Uterus (tissue), 3 donors: ENCODE measurements at regions not wholly inside any gene's neighbourhood (a gene's known extent, or its start where the extent isn't known, plus 50 kb on each side); places are given as distances from the start of the nearest gene placed in this dataset.

Experiments used
- DNase-seq, 2 donors: peaks; one replicate each; pipeline ENCODE4 v3.0.0-alpha.2; 2019 to 2020
- H3K27ac ChIP-seq, 2 donors: fragments of 200-600 bp; sonication (generic); 1 replicate in 1 of 2; 2 replicates in 1 of 2; pipeline ENCODE4 v1.5.1; 2016 to 2018
- H3K27me3 ChIP-seq, 2 donors: fragments of 200-600 bp; sonication (generic); one replicate each; pipeline ENCODE4 v1.5.1; 2018 to 2019; ENCODE audit warnings: control low read depth in 1 of 2
- H3K36me3 ChIP-seq, 2 donors: fragments of 200-600 bp; sonication (generic); one replicate each; pipeline ENCODE4 v1.5.1; 2019; ENCODE audit warnings: control low read depth in 1 of 2
- H3K4me1 ChIP-seq, 2 donors: fragments of 200-600 bp; sonication (generic); one replicate each; pipeline ENCODE4 v1.5.1; 2018 to 2019; ENCODE audit warnings: control low read depth in 1 of 2
- H3K4me3 ChIP-seq, 2 donors: fragments of 200-600 bp; sonication (generic); 1 replicate in 1 of 2; 2 replicates in 1 of 2; pipeline ENCODE4 v1.5.1; 2018 to 2019; ENCODE audit warnings: mild to moderate bottlenecking in 1 of 2
- H3K9me3 ChIP-seq, 2 donors: fragments of 200-600 bp; sonication (generic); one replicate each; pipeline ENCODE4 v1.5.1; 2019; ENCODE audit warnings: control low read depth in 1 of 2
- CTCF ChIP-seq, 4 experiments: fragments of 200-600 bp in 2 of 4; fragments of 450-650 bp in 2 of 4; sonication (generic) in 2 of 4; IDR thresholded peaks; one replicate each; pipeline ENCODE4 v1.5.1; 2016 to 2019; ENCODE audit warnings: antibody characterized with exemption in 4 of 4, mild to moderate bottlenecking in 2 of 4, moderate library complexity in 1 of 4
- POLR2A ChIP-seq, 2 donors: fragments of 450-650 bp; IDR thresholded peaks; one replicate each; pipeline ENCODE4 v1.6.1; 2016; ENCODE audit warnings: antibody characterized with exemption in 2 of 2, mild to moderate bottlenecking in 1 of 2, moderate library complexity in 1 of 2
- intact Hi-C: fragments of 100-400 bp; cut with DNase I; formaldehyde crosslinking; loops from one replicate; pipeline ENCODE4 v1.15.1; 2023; ENCODE audit warnings: low total_unique reads
- donor health status: DM: yes; HTN: yes; CAD: no.

DNA sequence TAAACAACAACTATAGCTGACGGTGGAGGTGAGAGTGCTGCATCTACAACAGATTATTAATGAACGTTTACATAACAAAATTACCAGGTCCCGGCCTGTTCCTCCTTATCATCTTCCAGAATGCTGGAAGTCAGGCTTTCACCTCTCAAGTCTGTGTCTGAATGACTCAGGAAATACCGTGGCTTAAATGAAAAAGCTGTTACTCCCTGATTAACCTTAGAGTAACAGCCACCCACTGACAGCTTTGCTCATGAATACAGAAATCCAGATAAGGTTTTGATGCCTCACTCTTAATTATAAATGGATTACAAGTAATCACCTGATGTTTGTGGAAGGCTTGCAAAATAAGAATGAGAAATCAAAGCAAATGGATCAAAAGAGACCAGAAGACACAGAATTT lies 885.3 kb upstream of the CELF4 start:
- Histone ChIP-seq H3K27me3 (no peaks in the 10 kb centered on the region), H3K9me3 (no peaks in the 10 kb centered on the region), H3K36me3 (no peaks in the 10 kb centered on the region), H3K4me3 (no peak overlapping the region), H3K27ac (no peak overlapping the region), H3K4me1 (no peaks in the 10 kb centered on the region)
- intact Hi-C loops: no loop called here
- no peak for DNase-seq
- TF ChIP-seq POLR2A (IDR thresholded peaks at IDR 0.05): no peak
- TF ChIP-seq CTCF (IDR thresholded peaks at IDR 0.05): no peak

GRCh38 chr18:38445804-38446145 lies 880.2 kb upstream of the CELF4 start:
- Histone ChIP-seq H3K27ac (no peak overlapping the region), H3K9me3 (no peaks in the 10 kb centered on the region), H3K27me3 (no peaks in the 10 kb centered on the region), H3K36me3 (no peaks in the 10 kb centered on the region), H3K4me3 (no peak overlapping the region), H3K4me1 (no peaks in the 10 kb centered on the region)
- intact Hi-C loops: no loop called here
- TF ChIP-seq CTCF (IDR thresholded peaks at IDR 0.05) (no peak), POLR2A (IDR thresholded peaks at IDR 0.05) (no peak)
- DNase-seq: no peak

DNA sequence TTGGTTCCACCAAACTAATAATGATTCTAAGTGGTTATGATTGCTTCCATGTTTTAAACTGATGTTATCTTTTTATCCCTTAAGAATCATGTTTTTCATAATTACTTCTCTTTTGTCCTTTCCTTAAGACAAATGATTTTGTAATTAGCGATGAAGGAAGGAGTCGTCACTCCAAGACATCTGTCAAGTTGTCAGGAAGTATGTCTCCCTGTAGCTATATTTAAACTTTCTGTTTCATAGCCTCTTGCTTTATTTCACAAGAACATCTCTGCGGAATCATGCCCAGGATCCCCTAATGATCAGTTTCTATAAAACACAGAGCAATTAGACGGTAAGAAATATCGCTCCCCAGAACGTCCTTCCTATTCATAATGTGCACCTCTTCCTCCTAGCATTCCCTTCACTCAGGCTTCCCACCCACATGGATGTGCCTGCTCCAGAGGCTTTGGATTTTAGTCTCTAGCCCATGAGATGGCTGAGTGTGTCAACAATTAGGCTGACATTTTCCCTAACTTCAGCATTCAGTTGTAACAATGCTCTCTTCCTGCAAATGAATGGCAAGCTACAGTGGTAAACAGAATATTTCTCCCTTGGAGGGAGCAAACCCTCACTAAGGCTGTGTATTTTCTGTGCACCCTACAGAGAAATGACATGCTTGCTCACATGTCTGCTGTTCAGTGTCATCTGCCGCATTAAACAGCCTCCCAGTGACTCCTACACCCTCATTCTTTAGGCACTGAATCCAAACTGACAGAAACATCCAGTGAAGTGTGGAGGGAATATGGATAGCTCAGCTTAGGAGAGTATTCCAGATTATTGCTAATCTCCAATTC lies 879.6 kb upstream of the CELF4 start:
- Histone ChIP-seq H3K9me3 (no peaks in the 10 kb centered on the region), H3K4me3 (no peak overlapping the region), H3K36me3 (no peaks in the 10 kb centered on the region), H3K4me1 (no peaks in the 10 kb centered on the region), H3K27me3 (no peaks in the 10 kb centered on the region), H3K27ac (no peak overlapping the region)
- no peak for TF ChIP-seq CTCF (IDR thresholded peaks at IDR 0.05)
- no peak for TF ChIP-seq POLR2A (IDR thresholded peaks at IDR 0.05)
- no peak for DNase-seq
- intact Hi-C loops: no loop called here

DNA sequence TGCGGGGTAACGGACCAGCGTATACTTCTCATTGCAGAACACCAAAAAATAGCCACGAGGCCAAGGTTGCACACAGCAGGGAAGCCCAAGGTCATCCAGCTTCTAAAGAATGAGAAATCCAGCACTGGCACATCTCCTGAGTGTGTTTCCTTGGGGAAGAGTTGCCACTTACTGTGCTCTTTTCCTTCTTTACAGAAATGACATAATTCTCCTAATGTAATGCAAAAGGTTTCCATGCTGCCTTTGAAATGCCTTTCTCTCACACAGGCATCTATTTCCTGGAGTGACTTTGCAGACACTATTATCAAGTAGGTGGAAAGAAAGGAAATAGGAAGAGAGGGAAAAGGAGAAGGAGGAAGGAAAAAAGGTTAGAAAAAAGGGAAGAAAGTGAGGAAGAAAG lies 862.1 kb upstream of the CELF4 start:
- TF ChIP-seq CTCF (IDR thresholded peaks at IDR 0.05): no peak
- no peak for TF ChIP-seq POLR2A (IDR thresholded peaks at IDR 0.05)
- H3K27ac ChIP-seq: no peak overlapping the region
- no peak overlapping the region for H3K4me3 ChIP-seq
- no peak for DNase-seq
- no peaks in the 10 kb centered on the region for H3K36me3 ChIP-seq
- H3K9me3 ChIP-seq: no peaks in the 10 kb centered on the region
- intact Hi-C loops: no loop called here
- H3K27me3 ChIP-seq: no peaks in the 10 kb centered on the region
- no peaks in the 10 kb centered on the region for H3K4me1 ChIP-seq

- intact Hi-C loops: no loop called here
Measured at GRCh38 chr18:38427234-38427633, 861.6 kb upstream of the CELF4 start.

More at GRCh38 chr18:38427234-38427633, 861.6 kb upstream of the CELF4 start:
- no peak overlapping the region for H3K4me3 ChIP-seq
- H3K27ac ChIP-seq: no peak overlapping the region
- DNase-seq: no peak
- H3K4me1 ChIP-seq: no peaks in the 10 kb centered on the region
- no peaks in the 10 kb centered on the region for H3K36me3 ChIP-seq
- TF ChIP-seq POLR2A (IDR thresholded peaks at IDR 0.05): no peak
- H3K9me3 ChIP-seq: no peaks in the 10 kb centered on the region
- no peaks in the 10 kb centered on the region for H3K27me3 ChIP-seq
